Spleen (tissue), 11 donors: ENCODE measurements at regions not wholly inside any gene's neighbourhood (a gene's known extent, or its start where the extent isn't known, plus 50 kb on each side); places are given as distances from the start of the nearest gene placed in this dataset.

Experiments used
- DNase-seq: peaks from one replicate; pipeline ENCODE4 v3.0.0-alpha.2; 2020
- H3K27ac ChIP-seq, 8 donors: fragments of 200-600 bp; sonication (generic) in 7 of 8; 1 replicate in 4 of 8; 2 replicates in 4 of 8; pipeline versions ENCODE4 v1.5.0 to v1.8.0; 2016 to 2021; ENCODE audit warnings: inconsistent platforms in 4 of 8, mild to moderate bottlenecking in 4 of 8, moderate library complexity in 1 of 8
- H3K27me3 ChIP-seq, 7 donors: fragments of 200-600 bp; sonication (generic) in 6 of 7; replicated peaks in 1 of 7; 1 replicate in 4 of 7; 2 replicates in 3 of 7; pipeline versions ENCODE4 v1.5.0 to v1.8.0; 2016 to 2021; ENCODE audit warnings: inconsistent platforms in 3 of 7, mild to moderate bottlenecking in 1 of 7
- H3K36me3 ChIP-seq, 6 donors: fragments of 200-600 bp; sonication (generic) in 5 of 6; 1 replicate in 4 of 6; 2 replicates in 2 of 6; pipeline versions ENCODE4 v1.5.0 to v1.8.0; 2016 to 2021; ENCODE audit warnings: inconsistent platforms in 2 of 6
- H3K4me1 ChIP-seq, 6 donors: fragments of 200-600 bp; sonication (generic) in 5 of 6; 1 replicate in 3 of 6; 2 replicates in 3 of 6; pipeline versions ENCODE4 v1.5.0 to v1.8.0; 2016 to 2021; ENCODE audit warnings: inconsistent platforms in 3 of 6
- H3K4me3 ChIP-seq, 8 donors: fragments of 200-600 bp; sonication (generic) in 7 of 8; 1 replicate in 4 of 8; 2 replicates in 4 of 8; pipeline versions ENCODE4 v1.5.0 to v1.8.0; 2016 to 2021; ENCODE audit warnings: inconsistent platforms in 4 of 8, mild to moderate bottlenecking in 4 of 8, moderate library complexity in 2 of 8
- H3K9me3 ChIP-seq, 8 donors: fragments of 200-600 bp; sonication (generic) in 7 of 8; 1 replicate in 4 of 8; 2 replicates in 4 of 8; pipeline versions ENCODE4 v1.5.0 to v1.8.0; 2016 to 2021; ENCODE audit warnings: inconsistent platforms in 4 of 8
- CTCF ChIP-seq, 11 experiments: fragments of 200-600 bp in 7 of 11; fragments of 450-650 bp in 4 of 11; sonication (generic) in 4 of 11; IDR thresholded peaks in 8 of 11; conservative IDR thresholded peaks in 3 of 11; 1 replicate in 7 of 11; 2 replicates in 4 of 11; pipeline versions ENCODE4 v1.4.0 to v1.8.0; 2016 to 2021; ENCODE audit warnings: antibody characterized with exemption in 11 of 11, inconsistent platforms in 4 of 11, mild to moderate bottlenecking in 1 of 11
- POLR2A ChIP-seq, 3 donors: fragments of 450-650 bp; IDR thresholded peaks; one replicate each; pipeline ENCODE4 v1.5.1; 2017; ENCODE audit warnings: antibody characterized with exemption in 3 of 3, mild to moderate bottlenecking in 1 of 3
- POLR2AphosphoS5 ChIP-seq, 3 donors: sonication (generic); formaldehyde crosslinking; IDR thresholded peaks; one replicate each; pipeline ENCODE4 v1.5.1; 2017; ENCODE audit warnings: antibody characterized with exemption in 3 of 3
- WGBS, 5 donors: extraction: QIAGEN DNeasy Blood & Tissue Kit in 3 of 5; methylation state at CpG; one replicate each; pipeline versions ENCODE4 v1.1.5 to v1.1.7; 2013 to 2018; 5-methylcytosine and 5-hydroxymethylcytosine counted together
- intact Hi-C: fragments of 100-400 bp; cut with DNase I; formaldehyde crosslinking; loops from one replicate; pipeline ENCODE4 v1.15.0; 2023; ENCODE audit warnings: low total_unique reads
- donor health status: healthy with polysubstance abuse.
- donor health status: DM: no; HTN: no; CAD: no; lungs with moderate emphysema.
- donor health status: DM: no; HTN: no; CAD: no.
- donor health status: Bipolar disorder and iron deficiency.
- donor health status: healthy.
- donor health status: DM: no; HTN: no; CAD: no.
- donor health status: DM: yes; HTN: yes; CAD: no.

GRCh38 chr5:103333376-103333775, 74.8 kb downstream of the MACIR start:
- WGBS, 5 donors, result 68 to 78% (median 70%) methylated on average over 2 of the region's 2 CpGs
- Histone ChIP-seq H3K9me3 (no peaks in the 10 kb centered on the region), H3K4me3 (no peak overlapping the region), H3K36me3 (no peaks in the 10 kb centered on the region), H3K27ac (no peak overlapping the region), H3K27me3 (no peaks in the 10 kb centered on the region), H3K4me1 (no peaks in the 10 kb centered on the region)
- DNase-seq, result no peak
- intact Hi-C loops, result no loop called here
- TF ChIP-seq CTCF (IDR thresholded peaks at IDR 0.05 in 8 of 11, conservative IDR thresholded peaks at IDR 0.05 in 3 of 11) (no peak), POLR2AphosphoS5 (IDR thresholded peaks at IDR 0.05) (no peak), POLR2A (IDR thresholded peaks at IDR 0.05) (no peak)

GRCh38 chr5:103330875-103331274, 72.3 kb downstream of the MACIR start:
- 85 to 95% (median 89%) methylated on average over 2 of the region's 2 CpGs for WGBS, 5 donors
- Histone ChIP-seq H3K36me3 (no peaks in the 10 kb centered on the region), H3K27ac (no peak overlapping the region), H3K4me1 (no peaks in the 10 kb centered on the region), H3K27me3 (no peaks in the 10 kb centered on the region), H3K9me3 (no peaks in the 10 kb centered on the region), H3K4me3 (no peak overlapping the region)
- DNase-seq, result no peak
- intact Hi-C loops, result no loop called here
- TF ChIP-seq CTCF (IDR thresholded peaks at IDR 0.05 in 8 of 11, conservative IDR thresholded peaks at IDR 0.05 in 3 of 11) (no peak), POLR2A (IDR thresholded peaks at IDR 0.05) (no peak), POLR2AphosphoS5 (IDR thresholded peaks at IDR 0.05) (no peak)
